ENCODE measurements at regions not wholly inside any gene's neighbourhood (a gene's known extent, or its start where the extent isn't known, plus 50 kb on each side); places are given as distances from the start of the nearest gene placed in this dataset.

DNA sequence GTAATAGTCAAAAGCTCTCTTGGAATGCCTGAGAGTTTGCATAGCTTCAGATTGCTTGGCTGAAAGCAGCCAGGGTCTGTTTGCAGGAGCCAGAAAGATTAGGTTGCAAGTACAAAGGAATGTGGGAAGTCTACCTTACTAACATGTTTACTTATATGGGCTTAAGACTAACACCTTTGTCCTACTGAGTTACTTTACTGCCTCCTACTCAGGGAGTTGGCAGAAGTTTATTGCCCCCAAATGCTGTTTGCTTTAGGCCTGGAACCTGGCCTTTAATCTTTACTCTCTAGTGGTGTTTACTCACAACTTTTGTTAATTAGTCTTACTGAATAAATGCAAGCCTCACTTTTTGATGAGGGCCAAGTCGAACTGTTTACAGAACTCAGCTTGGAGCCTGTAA, 219.4 kb upstream of the ZC4H2 start:
- H4K5ac ChIP-seq (ENCODE audit: insufficient read length, low read depth, low read length) = no peak overlapping the region
- ChIA-PET CTCF (ENCODE audit: partially characterized antibody) (no interaction called here), POLR2A (ENCODE audit: partially characterized antibody) (interaction anchor here (1.2 to 1.3 kb wide), 3 partner anchors 10 to 220 kb away, joined by 3 to 5 read pairs (median 4); partner anchors contain the start of genes ZC3H12B and ZC4H2)
- TF ChIP-seq CEBPB (IDR thresholded peaks at IDR 0.05; ENCODE audit: low read depth, low read length) = no peak
- TF ChIP-seq POLR2AphosphoS5 (IDR thresholded peaks at IDR 0.05; ENCODE audit: low read depth, low read length) = no peak
- TF ChIP-seq RXRA (IDR thresholded peaks at IDR 0.05; ENCODE audit: insufficient read depth, low read depth, low read length) = no peak
- no peak for TF ChIP-seq SRF (IDR thresholded peaks at IDR 0.05; ENCODE audit: low read depth, low read length)
- TF ChIP-seq, protein P1, sequence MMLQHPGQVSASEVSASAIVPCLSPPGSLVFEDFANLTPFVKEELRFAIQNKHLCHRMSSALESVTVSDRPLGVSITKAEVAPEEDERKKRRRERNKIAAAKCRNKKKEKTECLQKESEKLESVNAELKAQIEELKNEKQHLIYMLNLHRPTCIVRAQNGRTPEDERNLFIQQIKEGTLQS (IDR thresholded peaks at IDR 0.05; ENCODE audit: insufficient read depth, low read depth, low read length) = no peak
- TF ChIP-seq KDM4A (IDR thresholded peaks at IDR 0.05; ENCODE audit: low read depth, low read length, severe bottlenecking) = no peak
- TF ChIP-seq SP4 (IDR thresholded peaks at IDR 0.05; ENCODE audit: low read length) = no peak
- no peak for TF ChIP-seq CBX5 (IDR thresholded peaks at IDR 0.05; ENCODE audit: low read depth, low read length)
- no peak for TF ChIP-seq CTBP2 (IDR thresholded peaks at IDR 0.05; ENCODE audit: borderline replicate concordance, insufficient read depth, insufficient read length, low read length)
- no peak overlapping the region for H3K23ac ChIP-seq (ENCODE audit: insufficient read length)
- DNase-seq (ENCODE audit: low read depth in 1 of 2, low spot score in 2 of 2) = no peak
- no peaks in the 10 kb centered on the region for H3K23me2 ChIP-seq (ENCODE audit: low read depth, low read length)
- no peak overlapping the region for H3K4me3 ChIP-seq (ENCODE audit: extremely low read depth in 1 of 4, insufficient read depth in 2 of 4, low read depth in 3 of 4, low read length in 4 of 4)
- no peak overlapping the region for H2BK20ac ChIP-seq (ENCODE audit: low read length)
- H3K4me2 ChIP-seq (ENCODE audit: insufficient read depth in 1 of 2, low read depth in 2 of 2, low read length in 2 of 2) = peak overlapping the region; percentile 11 to 57; a peak in 2 of 4 replicates
- H3K27ac ChIP-seq (ENCODE audit: low read depth, low read length) = no peak overlapping the region
- H3K9me3 ChIP-seq (ENCODE audit: insufficient read depth in 2 of 2, low read depth in 1 of 2, low read length in 1 of 2) = no peaks in the 10 kb centered on the region
- H2BK15ac ChIP-seq (ENCODE audit: low read length) = no peak overlapping the region
- peaks cover 0 to 8% (median 4%) of the 10 kb centered on the region in 4 experiments; a peak in 3 of 7 replicates for H3K4me1 ChIP-seq (replicated peaks in 1 of 4; ENCODE audit: control insufficient read depth in 3 of 4, insufficient read depth in 4 of 4, low read length in 3 of 4)
- H3K18ac ChIP-seq (ENCODE audit: extremely low read depth, low read length) = no peak overlapping the region
- no peak overlapping the region for H3K4ac ChIP-seq (replicated peaks; ENCODE audit: insufficient read length, low read depth, low read length)
- no peak overlapping the region for H4K91ac ChIP-seq (replicated peaks; ENCODE audit: insufficient read length, low read length)
- H3K79me2 ChIP-seq (ENCODE audit: control insufficient read depth in 1 of 2, insufficient read depth in 2 of 2, low read length in 2 of 2) = no peaks in the 10 kb centered on the region
- no peak overlapping the region for H2BK5ac ChIP-seq (ENCODE audit: low read depth, low read length)
- H3K56ac ChIP-seq (replicated peaks; ENCODE audit: insufficient read length, low read depth, low read length) = no peak overlapping the region
- no peak overlapping the region for H2BK12ac ChIP-seq (ENCODE audit: low read depth, low read length)
- H3K36me3 ChIP-seq (ENCODE audit: control insufficient read depth in 2 of 4, insufficient read depth in 4 of 4, low read length in 3 of 4) = no peaks in the 10 kb centered on the region
- H3K79me1 ChIP-seq (ENCODE audit: low read depth, low read length) = no peaks in the 10 kb centered on the region
- no peaks in the 10 kb centered on the region for H3K27me3 ChIP-seq (replicated peaks in 1 of 4; ENCODE audit: control insufficient read depth in 3 of 4, extremely low read depth in 1 of 4, insufficient read depth in 3 of 4, low read length in 3 of 4)
- no peak overlapping the region for H2BK120ac ChIP-seq (replicated peaks; ENCODE audit: low read depth, low read length)
- no peak overlapping the region for H3K9ac ChIP-seq (replicated peaks in 1 of 4; ENCODE audit: extremely low read depth in 1 of 4, low read depth in 3 of 4, low read length in 3 of 4)
- H2AK5ac ChIP-seq (ENCODE audit: low read depth, low read length) = no peak overlapping the region
- FAIRE-seq = no peak
- 14% methylated on average over 1 of the region's 1 CpG; no CpG with 5 or more reads in 1 of the 2 experiments for WGBS, 2 experiments (ENCODE audit: extremely low coverage in 1 of 2, insufficient coverage in 1 of 2, insufficient read length in 1 of 2, insufficient replicate concordance in 2 of 2, low coverage in 1 of 2, low lambda C conversion rate in 2 of 2, missing lambda C conversion rate in 1 of 2)
- H3K14ac ChIP-seq (ENCODE audit: insufficient read length) = no peak overlapping the region
- no peak overlapping the region for H2AFZ ChIP-seq (ENCODE audit: low read length)
- no peaks in the 10 kb centered on the region for H4K20me1 ChIP-seq (replicated peaks in 1 of 2; ENCODE audit: control insufficient read depth in 1 of 2, insufficient read depth in 2 of 2, low read length in 2 of 2)
- no peak overlapping the region for H4K8ac ChIP-seq (ENCODE audit: extremely low read depth, insufficient read depth, low read length)
